ENCODE measurements at regions not wholly inside any gene's neighbourhood (a gene's known extent, or its start where the extent isn't known, plus 50 kb on each side); places are given as distances from the start of the nearest gene placed in this dataset.

GRCh38 chr5:120999550-120999949, 535.5 kb downstream of the PRR16 start:
- TF ChIP-seq, protein P1, sequence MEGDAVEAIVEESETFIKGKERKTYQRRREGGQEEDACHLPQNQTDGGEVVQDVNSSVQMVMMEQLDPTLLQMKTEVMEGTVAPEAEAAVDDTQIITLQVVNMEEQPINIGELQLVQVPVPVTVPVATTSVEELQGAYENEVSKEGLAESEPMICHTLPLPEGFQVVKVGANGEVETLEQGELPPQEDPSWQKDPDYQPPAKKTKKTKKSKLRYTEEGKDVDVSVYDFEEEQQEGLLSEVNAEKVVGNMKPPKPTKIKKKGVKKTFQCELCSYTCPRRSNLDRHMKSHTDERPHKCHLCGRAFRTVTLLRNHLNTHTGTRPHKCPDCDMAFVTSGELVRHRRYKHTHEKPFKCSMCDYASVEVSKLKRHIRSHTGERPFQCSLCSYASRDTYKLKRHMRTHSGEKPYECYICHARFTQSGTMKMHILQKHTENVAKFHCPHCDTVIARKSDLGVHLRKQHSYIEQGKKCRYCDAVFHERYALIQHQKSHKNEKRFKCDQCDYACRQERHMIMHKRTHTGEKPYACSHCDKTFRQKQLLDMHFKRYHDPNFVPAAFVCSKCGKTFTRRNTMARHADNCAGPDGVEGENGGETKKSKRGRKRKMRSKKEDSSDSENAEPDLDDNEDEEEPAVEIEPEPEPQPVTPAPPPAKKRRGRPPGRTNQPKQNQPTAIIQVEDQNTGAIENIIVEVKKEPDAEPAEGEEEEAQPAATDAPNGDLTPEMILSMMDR (IDR thresholded peaks at IDR 0.05; ENCODE audit: insufficient read depth, low read length, poor library complexity, severe bottlenecking), result no peak
- TF ChIP-seq EZH2phosphoT487 (conservative IDR thresholded peaks at IDR 0.05; ENCODE audit: low read length), result no peak

Data from SU-DHL-6 (cell line).